Fibroblast of pulmonary artery (primary cell): ENCODE measurements at regions not wholly inside any gene's neighbourhood (a gene's known extent, or its start where the extent isn't known, plus 50 kb on each side); places are given as distances from the start of the nearest gene placed in this dataset.

ENCODE experiments used
- DNase-seq: peaks from one replicate; pipeline ENCODE4 v3.0.0-alpha.2; 2010; ENCODE audit warnings: low read depth
- H3K4me3 ChIP-seq: replicated peaks from 2 replicates; pipeline ENCODE4 v1.5.1; 2011; ENCODE audit warnings: low read depth, mild to moderate bottlenecking, control low read depth, low read length, moderate library complexity
- TF ChIP-seq, protein P1 (sequence below): IDR thresholded peaks from 2 replicates; pipeline ENCODE4 v1.5.1; 2011; ENCODE audit warnings: mild to moderate bottlenecking, control low read depth, low read length, inconsistent platforms; ENCODE audit errors: missing control alignments

DNA sequence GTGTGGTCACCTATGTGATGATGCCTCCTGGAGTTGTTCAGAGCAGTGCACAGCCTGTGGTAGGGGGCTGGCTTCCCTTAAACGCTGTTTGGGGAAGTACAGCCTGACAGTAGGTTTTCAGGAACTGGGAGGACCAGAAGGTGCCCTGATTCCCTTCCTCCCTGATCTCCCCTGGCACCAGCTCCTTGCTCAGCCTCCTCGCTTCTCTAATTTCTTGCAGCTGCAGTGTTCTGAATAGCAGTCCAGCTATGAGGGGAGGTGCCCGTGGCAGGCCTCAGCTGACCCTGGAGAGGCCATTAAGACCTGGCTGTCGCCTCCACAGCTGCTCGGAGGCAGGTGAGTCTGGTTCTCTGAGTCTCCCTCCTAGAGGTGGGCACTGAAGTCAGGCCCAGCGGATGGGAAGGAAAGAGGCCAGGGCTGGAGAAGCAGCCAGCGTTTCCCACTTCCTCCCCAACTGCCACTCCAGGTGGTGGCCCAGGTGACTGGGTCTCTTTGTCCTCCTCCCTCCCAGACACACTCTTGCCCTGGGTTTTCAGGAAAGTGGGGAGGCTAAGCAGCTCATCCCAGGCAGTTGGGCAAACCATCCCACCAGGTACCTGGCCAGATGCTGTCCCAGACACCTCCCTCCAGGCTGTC, 52.0 kb upstream of the RPL11 start:
- no peak for DNase-seq
- H3K4me3 ChIP-seq, result no peak overlapping the region
- TF ChIP-seq, protein P1, sequence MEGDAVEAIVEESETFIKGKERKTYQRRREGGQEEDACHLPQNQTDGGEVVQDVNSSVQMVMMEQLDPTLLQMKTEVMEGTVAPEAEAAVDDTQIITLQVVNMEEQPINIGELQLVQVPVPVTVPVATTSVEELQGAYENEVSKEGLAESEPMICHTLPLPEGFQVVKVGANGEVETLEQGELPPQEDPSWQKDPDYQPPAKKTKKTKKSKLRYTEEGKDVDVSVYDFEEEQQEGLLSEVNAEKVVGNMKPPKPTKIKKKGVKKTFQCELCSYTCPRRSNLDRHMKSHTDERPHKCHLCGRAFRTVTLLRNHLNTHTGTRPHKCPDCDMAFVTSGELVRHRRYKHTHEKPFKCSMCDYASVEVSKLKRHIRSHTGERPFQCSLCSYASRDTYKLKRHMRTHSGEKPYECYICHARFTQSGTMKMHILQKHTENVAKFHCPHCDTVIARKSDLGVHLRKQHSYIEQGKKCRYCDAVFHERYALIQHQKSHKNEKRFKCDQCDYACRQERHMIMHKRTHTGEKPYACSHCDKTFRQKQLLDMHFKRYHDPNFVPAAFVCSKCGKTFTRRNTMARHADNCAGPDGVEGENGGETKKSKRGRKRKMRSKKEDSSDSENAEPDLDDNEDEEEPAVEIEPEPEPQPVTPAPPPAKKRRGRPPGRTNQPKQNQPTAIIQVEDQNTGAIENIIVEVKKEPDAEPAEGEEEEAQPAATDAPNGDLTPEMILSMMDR, result no peak

DNA sequence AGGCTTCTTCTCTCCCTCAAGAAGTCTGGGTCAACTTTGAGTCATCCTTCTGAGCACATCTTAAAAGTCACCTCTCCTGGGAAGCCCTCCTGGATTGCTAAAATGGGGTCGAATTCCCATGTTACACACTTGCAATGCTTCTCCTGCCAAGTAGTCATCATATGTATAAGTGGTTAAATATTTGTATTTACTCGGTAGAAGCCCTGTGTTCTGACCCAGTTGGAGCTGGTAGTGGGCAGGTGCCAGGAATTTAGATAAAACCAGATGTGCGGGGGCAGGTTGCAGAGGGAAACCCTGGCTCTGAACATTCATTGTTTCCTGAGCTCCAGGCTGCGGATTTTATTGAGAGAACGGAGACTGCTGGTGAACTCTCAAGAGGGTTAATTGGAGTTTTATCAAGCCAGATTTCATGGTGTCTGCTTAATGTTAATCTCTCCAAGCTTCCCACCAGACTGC, 52.8 kb upstream of the RPL11 start:
- DNase-seq, result peak; percentile 30
- TF ChIP-seq, protein P1, result no peak
- H3K4me3 ChIP-seq, result no peak overlapping the region

DNA sequence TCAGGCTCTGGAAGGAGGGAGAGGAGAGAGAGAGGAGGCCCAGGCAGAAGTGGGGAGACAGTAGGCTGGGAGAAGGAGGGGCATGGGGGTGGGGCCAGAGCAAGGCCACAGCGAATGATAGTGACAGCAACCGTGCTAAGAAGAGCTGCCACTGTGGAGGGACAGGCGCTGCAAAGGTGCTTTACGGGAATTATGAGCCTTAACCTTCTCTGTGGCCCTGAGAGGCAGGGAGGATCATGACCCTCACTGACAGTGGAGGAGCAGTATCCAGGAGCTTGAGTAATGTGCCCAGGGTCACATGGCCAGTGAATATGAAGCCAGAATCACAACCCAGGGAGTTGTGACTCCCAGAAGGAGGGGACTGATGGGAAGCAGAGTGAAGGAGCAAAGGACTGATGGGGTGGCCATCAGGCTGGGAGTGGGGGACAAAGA, 53.4 kb upstream of the RPL11 start:
- no peak for DNase-seq
- TF ChIP-seq, protein P1, result no peak
- no peak overlapping the region for H3K4me3 ChIP-seq

DNA sequence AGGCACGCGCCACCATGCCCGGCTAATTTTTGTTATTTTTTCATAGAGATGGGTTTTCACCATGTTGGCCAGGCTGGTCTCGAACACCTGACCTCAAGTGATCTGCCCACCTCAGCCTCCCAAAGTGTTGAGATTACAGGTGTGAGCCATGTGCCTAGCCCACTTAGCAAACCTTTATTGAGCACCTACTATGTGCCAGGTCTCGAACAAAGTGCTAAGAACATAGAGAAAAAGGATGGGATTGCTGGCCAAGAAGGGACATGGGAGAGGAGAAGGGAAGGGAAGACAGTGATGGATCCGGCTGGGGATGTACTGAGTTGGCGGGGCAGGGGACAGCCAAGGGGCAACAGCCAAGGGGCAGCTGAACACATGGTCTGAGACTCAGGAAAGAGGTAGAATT, 55.6 kb upstream of the RPL11 start:
- H3K4me3 ChIP-seq, result no peak overlapping the region
- TF ChIP-seq, protein P1, result no peak
- DNase-seq, result no peak

DNA sequence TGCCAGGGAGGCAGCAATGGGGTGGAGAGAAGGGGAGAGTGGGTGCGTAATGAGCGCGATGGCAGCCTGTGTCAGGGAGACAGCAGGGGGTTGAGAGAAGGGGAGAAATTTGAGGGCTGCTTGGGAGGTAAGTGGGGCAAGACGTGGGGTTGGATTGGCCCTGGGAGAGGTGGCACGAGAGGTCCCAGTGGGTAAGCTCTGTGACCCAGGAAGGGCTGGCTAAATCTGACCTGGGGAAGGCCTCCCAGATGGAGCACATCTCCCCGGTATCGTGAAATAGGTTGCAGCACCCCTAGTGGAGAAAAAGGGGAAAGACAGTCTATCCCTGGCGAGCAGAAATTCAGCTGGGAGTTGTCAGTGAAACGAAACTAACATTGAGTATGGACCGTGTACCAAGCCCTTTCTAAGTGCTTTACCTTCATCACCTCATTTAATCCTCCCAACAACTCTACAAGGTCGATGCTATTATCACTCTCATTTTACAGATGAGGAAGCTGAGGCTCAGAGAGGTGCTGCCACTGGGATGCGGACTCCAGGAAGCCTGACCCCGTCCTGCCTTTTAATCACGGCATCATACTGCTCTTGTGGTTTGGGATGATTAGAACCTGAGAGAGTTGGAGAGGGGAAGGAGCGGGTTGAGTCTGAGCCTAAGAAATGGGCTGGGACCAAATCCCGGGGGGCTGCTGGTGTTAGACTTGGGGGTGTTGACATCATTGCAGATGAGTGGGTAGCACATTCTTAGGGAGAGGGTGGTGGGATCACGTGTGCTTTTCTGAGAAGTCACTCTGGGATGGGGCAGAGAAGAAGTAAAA, 56.6 kb upstream of the RPL11 start:
- H3K4me3 ChIP-seq, result peak overlapping the region; percentile 64
- TF ChIP-seq, protein P1, result peak; percentile 92
- peak; percentile 84 for DNase-seq

DNA sequence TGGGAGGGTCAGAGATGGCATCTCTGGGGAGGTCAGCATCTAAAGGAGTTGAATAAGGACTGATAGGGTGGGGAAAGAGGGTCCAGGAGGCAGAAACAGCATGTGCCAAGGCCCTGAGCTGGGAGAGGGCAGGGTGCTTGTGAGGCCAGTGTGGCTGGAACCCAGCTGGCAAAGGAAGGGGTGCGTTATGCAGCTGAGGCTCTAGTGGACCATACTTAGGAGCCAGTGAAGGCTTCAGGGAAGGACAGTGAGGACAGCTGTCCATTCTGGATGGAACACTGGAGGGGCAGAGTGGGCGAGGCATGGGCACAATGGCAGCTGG, 57.1 kb upstream of the RPL11 start:
- TF ChIP-seq, protein P1, result no peak

More for the DNA sequence above, 57.1 kb upstream of the RPL11 start:
- DNase-seq, result no peak
- no peak overlapping the region for H3K4me3 ChIP-seq
